Bronchial epithelial cell (primary cell): ENCODE measurements at regions not wholly inside any gene's neighbourhood (a gene's known extent, or its start where the extent isn't known, plus 50 kb on each side); places are given as distances from the start of the nearest gene placed in this dataset.

Source experiments
- DNase-seq: peaks from one replicate; pipeline ENCODE4 v3.0.0-alpha.2; 2010; ENCODE audit warnings: low read depth
- FAIRE-seq: peaks from 2 replicates; lab custom pipeline; 2011; peaks lifted over from hg19 to GRCh38; lab: Jason Lieb, UNC
- H3K27me3 ChIP-seq: 2 replicates; pipeline ENCODE4 v1.5.1; 2011; ENCODE audit warnings: low read length; ENCODE audit not compliant: control insufficient read depth, insufficient read depth
- H3K36me3 ChIP-seq: 2 replicates; pipeline ENCODE4 v1.5.1; 2011; ENCODE audit warnings: low read length; ENCODE audit not compliant: control insufficient read depth, insufficient read depth
- H3K4me3 ChIP-seq: 2 replicates; pipeline ENCODE4 v1.5.1; 2011; ENCODE audit warnings: mild to moderate bottlenecking, low read depth, low read length, control low read depth
- CTCF ChIP-seq: IDR thresholded peaks from 2 replicates; pipeline ENCODE4 v1.5.1; 2011; ENCODE audit warnings: mild to moderate bottlenecking, moderate library complexity, low read length, control low read depth, inconsistent platforms; ENCODE audit not compliant: insufficient read depth, severe bottlenecking

- Histone ChIP-seq H3K36me3 (no peaks in the 10 kb centered on the region), H3K27me3 (no peaks in the 10 kb centered on the region), H3K4me3 (no peak overlapping the region)
- no peak for DNase-seq
- no peak for FAIRE-seq
- no peak for TF ChIP-seq CTCF
Measured at GRCh38 chr10:9913876-9914514, 1103.7 kb upstream of the CELF2 start.

- Histone ChIP-seq H3K36me3 (no peaks in the 10 kb centered on the region), H3K4me3 (no peak overlapping the region), H3K27me3 (no peaks in the 10 kb centered on the region)
- FAIRE-seq, result no peak
- TF ChIP-seq CTCF, result no peak
- DNase-seq, result no peak
Measured at GRCh38 chr10:9921544-9921943, 1096.1 kb upstream of the CELF2 start.

- no peak for FAIRE-seq
- TF ChIP-seq CTCF, result no peak
- no peak overlapping the region for H3K4me3 ChIP-seq
- no peak for DNase-seq
- H3K36me3 ChIP-seq, result no peaks in the 10 kb centered on the region
- no peaks in the 10 kb centered on the region for H3K27me3 ChIP-seq
Measured at GRCh38 chr10:9922126-9922870, 1095.4 kb upstream of the CELF2 start.

- FAIRE-seq (no peak), DNase-seq (no peak)
- Histone ChIP-seq H3K4me3 (no peak overlapping the region), H3K27me3 (no peaks in the 10 kb centered on the region), H3K36me3 (no peaks in the 10 kb centered on the region)
- TF ChIP-seq CTCF, result no peak
Measured at GRCh38 chr10:9926003-9926402, 1091.7 kb upstream of the CELF2 start.

- no peak for FAIRE-seq
- H3K4me3 ChIP-seq, result no peak overlapping the region
- no peaks in the 10 kb centered on the region for H3K27me3 ChIP-seq
- no peaks in the 10 kb centered on the region for H3K36me3 ChIP-seq
- DNase-seq, result no peak
- no peak for TF ChIP-seq CTCF
Measured at GRCh38 chr10:9926881-9927280, 1090.8 kb upstream of the CELF2 start.
